ENCODE measurements at regions not wholly inside any gene's neighbourhood (a gene's known extent, or its start where the extent isn't known, plus 50 kb on each side); places are given as distances from the start of the nearest gene placed in this dataset.

DNA sequence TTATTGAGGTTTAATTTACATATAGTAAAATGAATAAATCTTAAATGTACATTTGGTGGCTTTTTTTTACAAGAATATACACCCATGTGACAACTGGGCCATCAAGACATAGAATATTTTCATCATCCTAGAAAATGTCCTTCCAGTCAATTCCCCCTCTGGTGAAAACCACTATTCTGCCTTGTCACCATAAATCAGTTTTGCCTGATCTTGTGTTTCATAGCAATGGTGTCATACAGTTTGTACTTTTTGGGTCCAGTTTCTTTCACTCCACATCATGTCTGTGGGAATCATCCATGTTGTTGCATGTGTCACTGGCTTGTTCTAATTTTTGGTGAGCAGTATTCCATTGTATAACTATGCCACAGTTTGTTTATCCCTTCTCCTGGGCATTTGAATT, 133.1 kb downstream of the PDCD6IP start:
- Histone ChIP-seq H3K9me3 (ENCODE audit: severe bottlenecking) (no peaks in the 10 kb centered on the region), H3K4me3 (ENCODE audit: low read depth, low read length) (no peak overlapping the region), H3K36me3 (no peaks in the 10 kb centered on the region), H3K27ac (no peak overlapping the region), H3K27me3 (ENCODE audit: insufficient read depth, low read depth, severe bottlenecking) (no peaks in the 10 kb centered on the region)
- DNase-seq, result no peak
- TF ChIP-seq CTCF (IDR thresholded peaks at IDR 0.05; ENCODE audit: low read depth, low read length), result no peak

- Histone ChIP-seq H3K27ac (no peak overlapping the region), H3K36me3 (no peaks in the 10 kb centered on the region), H3K4me3 (ENCODE audit: low read depth, low read length) (no peak overlapping the region), H3K9me3 (ENCODE audit: severe bottlenecking) (no peaks in the 10 kb centered on the region), H3K27me3 (ENCODE audit: insufficient read depth, low read depth, severe bottlenecking) (no peaks in the 10 kb centered on the region)
- no peak for TF ChIP-seq CTCF (IDR thresholded peaks at IDR 0.05; ENCODE audit: low read depth, low read length)
- no peak for DNase-seq
Observed at GRCh38 chr3:33932010-33932764, 133.8 kb downstream of the PDCD6IP start.

DNA sequence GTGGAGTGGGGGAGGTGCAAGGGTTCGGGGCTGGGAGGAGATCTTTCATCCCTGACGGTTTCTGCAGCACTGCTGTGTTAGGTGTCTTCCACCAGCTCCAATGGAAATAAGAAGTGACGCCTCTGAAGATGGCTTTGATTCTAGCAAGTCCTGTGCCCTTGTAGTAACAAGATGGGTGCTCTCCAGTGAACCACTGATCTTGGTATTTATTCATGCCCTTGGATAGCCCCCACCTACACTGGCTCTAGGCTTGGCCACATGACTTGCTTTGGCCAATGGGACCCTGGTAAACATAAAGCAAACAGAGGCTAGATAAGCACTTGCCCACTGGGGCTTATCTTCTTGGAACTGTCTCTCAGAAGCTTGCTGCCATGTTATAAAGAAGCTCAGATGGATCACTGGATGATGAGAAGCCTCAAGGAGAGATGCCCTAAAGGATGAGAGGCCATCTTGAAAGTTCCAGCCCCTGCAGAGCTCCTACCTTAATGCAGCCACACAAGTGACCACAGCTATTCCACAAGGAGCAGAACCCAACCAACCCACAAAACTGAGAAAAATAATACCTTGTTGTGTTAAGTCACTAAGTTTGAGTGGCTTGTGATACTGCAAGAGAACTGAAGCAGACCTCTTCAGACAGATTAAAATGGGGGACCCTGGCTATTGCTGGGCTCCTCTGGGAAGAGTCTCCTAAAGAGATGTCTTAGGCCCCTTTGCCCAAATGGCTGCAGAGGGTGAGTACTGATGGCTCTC, 137.9 kb downstream of the PDCD6IP start:
- no peak overlapping the region for H3K4me3 ChIP-seq (ENCODE audit: low read depth, low read length)
- no peaks in the 10 kb centered on the region for H3K9me3 ChIP-seq (ENCODE audit: severe bottlenecking)
- H3K27ac ChIP-seq, result no peak overlapping the region
- no peaks in the 10 kb centered on the region for H3K36me3 ChIP-seq
- H3K27me3 ChIP-seq (ENCODE audit: insufficient read depth, low read depth, severe bottlenecking), result no peaks in the 10 kb centered on the region
- no peak for TF ChIP-seq CTCF (IDR thresholded peaks at IDR 0.05; ENCODE audit: low read depth, low read length)
- DNase-seq, result no peak

DNA sequence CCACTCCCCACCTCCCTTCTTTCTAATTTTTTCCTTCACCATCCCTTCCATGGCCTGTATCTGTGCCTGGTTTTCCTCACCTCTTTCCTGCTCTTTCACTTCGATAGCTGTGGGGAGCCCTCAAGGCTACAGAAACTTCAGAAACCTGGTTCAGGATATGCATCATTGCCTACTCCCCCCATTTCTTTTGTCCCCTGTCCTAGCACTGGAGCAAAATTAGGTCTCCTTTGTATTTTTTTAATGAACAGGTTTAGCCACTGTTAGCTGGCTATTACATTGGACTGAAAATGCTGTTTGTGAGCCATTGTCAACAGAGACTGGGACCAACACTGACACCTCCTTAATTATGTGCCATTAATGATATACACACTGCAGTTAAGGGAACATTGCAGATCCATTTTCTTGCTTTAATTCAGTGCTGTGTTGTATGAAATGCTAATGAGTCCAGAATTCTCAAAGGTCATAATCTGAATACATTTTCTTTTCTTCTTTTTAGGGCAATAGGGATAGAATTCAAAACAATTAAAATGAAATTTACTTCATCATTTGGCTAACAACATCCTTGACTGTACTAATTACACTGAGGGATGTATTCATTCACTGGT, 138.6 kb downstream of the PDCD6IP start:
- TF ChIP-seq CTCF (IDR thresholded peaks at IDR 0.05; ENCODE audit: low read depth, low read length), result no peak
- Histone ChIP-seq H3K36me3 (no peaks in the 10 kb centered on the region), H3K4me3 (ENCODE audit: low read depth, low read length) (no peak overlapping the region), H3K27ac (no peak overlapping the region), H3K9me3 (ENCODE audit: severe bottlenecking) (no peaks in the 10 kb centered on the region), H3K27me3 (ENCODE audit: insufficient read depth, low read depth, severe bottlenecking) (no peaks in the 10 kb centered on the region)
- DNase-seq, result no peak

DNA sequence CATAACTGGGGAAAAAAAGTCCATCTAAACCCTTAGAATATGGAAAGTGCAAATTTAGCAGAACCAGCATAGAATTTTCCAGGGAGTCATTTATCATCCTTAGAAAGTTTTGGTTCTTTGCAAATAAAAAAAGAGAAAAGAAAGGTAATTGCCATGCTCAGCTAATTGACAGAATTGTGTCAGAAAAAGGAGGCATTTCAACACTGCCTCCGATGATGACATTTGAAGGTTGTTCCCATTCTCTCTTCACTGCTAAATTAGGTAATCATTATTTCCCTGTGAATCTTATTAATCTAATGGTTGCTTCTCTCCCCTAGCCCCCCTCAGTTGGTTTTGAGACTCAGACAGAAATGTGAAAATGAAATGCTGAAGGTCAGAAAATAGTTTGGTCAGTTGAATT, 139.2 kb downstream of the PDCD6IP start:
- no peak overlapping the region for H3K4me3 ChIP-seq (ENCODE audit: low read depth, low read length)
- H3K27ac ChIP-seq, result no peak overlapping the region

More for the DNA sequence above, 139.2 kb downstream of the PDCD6IP start:
- no peaks in the 10 kb centered on the region for H3K9me3 ChIP-seq (ENCODE audit: severe bottlenecking)
- no peak for DNase-seq
- no peaks in the 10 kb centered on the region for H3K36me3 ChIP-seq
- TF ChIP-seq CTCF (IDR thresholded peaks at IDR 0.05; ENCODE audit: low read depth, low read length), result no peak
- no peaks in the 10 kb centered on the region for H3K27me3 ChIP-seq (ENCODE audit: insufficient read depth, low read depth, severe bottlenecking)

Measured in WERI-Rb-1 (cell line).